ENCODE measurements at regions not wholly inside any gene's neighbourhood (a gene's known extent, or its start where the extent isn't known, plus 50 kb on each side); places are given as distances from the start of the nearest gene placed in this dataset.

- Mint-ChIP-seq H3K4me3 (no peak overlapping the region), H3K4me1 (ENCODE audit: low read depth) (no peaks in the 10 kb centered on the region), H3K9me3 (no peaks in the 10 kb centered on the region), H3K27ac (no peak overlapping the region), H3K36me3 (ENCODE audit: low read depth) (no peaks in the 10 kb centered on the region), H3K27me3 (peaks cover 2% of the 10 kb centered on the region)
- DNase-seq = no peak
Measured at GRCh38 chr22:44363980-44364750, 51.4 kb upstream of the SHISAL1 start.

DNA sequence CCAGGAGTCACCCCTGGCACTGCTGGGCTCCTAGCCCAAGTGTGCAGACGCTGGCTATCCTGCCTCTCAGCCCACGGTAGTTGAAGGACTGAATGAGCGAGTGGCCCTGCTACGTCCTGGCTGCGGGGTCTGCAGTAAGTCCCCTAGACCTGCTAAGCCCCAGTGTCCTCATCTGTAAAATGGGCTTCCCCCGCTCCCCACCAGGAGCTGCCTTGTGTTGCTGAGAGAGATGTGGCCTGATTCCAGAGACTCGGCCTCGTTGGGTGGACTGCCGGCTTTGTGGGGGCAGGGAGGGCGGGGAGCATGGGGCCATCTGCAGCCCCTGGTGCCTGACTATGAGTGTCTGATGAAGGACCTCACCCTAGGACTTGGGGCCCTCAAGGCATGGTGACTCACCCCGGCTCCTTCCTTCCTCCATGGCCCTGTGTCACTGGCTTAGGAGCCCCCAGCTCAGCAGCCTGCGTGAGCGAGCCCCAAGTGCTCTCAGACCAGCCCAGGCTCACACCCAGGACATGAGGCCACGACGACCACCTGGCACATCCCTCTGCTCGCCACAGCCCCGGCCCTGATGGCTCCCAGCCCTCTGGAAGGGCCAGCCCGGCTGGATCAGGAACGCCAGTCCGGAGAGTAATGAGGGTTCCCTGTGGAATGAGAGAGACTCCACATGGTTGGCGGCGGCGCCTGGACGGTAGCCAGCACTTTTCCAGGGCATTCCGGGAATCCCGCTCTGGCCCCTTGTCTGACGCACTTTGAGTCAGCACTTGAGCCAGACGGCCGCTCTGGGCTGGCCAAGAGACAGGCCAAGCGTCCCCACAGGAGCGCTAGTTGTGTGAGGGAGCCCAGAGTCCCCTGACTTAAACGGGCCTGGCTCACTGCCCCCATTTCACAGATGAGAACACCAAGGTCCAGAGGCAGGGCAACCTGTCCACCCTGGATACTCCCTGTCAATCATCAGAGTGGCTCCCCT, 50.5 kb upstream of the SHISAL1 start:
- Mint-ChIP-seq H3K27ac (no peak overlapping the region), H3K4me3 (no peak overlapping the region), H3K4me1 (ENCODE audit: low read depth) (no peaks in the 10 kb centered on the region), H3K9me3 (no peaks in the 10 kb centered on the region), H3K27me3 (peaks cover 8% of the 10 kb centered on the region), H3K36me3 (ENCODE audit: low read depth) (no peaks in the 10 kb centered on the region)
- DNase-seq = no peak

- H3K4me1 Mint-ChIP-seq (ENCODE audit: low read depth) = no peaks in the 10 kb centered on the region
- DNase-seq = no peak
- H3K27me3 Mint-ChIP-seq = peaks cover 15% of the 10 kb centered on the region
- H3K27ac Mint-ChIP-seq = no peak overlapping the region
- H3K36me3 Mint-ChIP-seq (ENCODE audit: low read depth) = no peaks in the 10 kb centered on the region
- no peak overlapping the region for H3K4me3 Mint-ChIP-seq
- H3K9me3 Mint-ChIP-seq = no peaks in the 10 kb centered on the region
Measured at GRCh38 chr22:44362249-44363012, 49.7 kb upstream of the SHISAL1 start.
